MM.1S (cell line): ENCODE measurements at regions not wholly inside any gene's neighbourhood (a gene's known extent, or its start where the extent isn't known, plus 50 kb on each side); places are given as distances from the start of the nearest gene placed in this dataset.

Experiments used
- CTCF ChIP-seq: fragments of 300-600 bp; sonication (generic); IDR thresholded peaks from 2 replicates; pipeline ENCODE4 v1.5.1; 2016; ENCODE audit warnings: antibody characterized with exemption, low read length, mixed read lengths
- EZH2 ChIP-seq: fragments of 300-600 bp; sonication (generic); optimal IDR thresholded peaks from 2 replicates; pipeline ENCODE3; 2017; ENCODE audit warnings: low read depth, mild to moderate bottlenecking, antibody characterized with exemption, low read length, mixed read lengths
- EZH2phosphoT487 ChIP-seq: fragments of 300-600 bp; sonication (generic); IDR thresholded peaks from 2 replicates; pipeline ENCODE4 v1.6.1; 2018; ENCODE audit warnings: antibody characterized with exemption, low read length

- no peak for TF ChIP-seq CTCF
- no peak for TF ChIP-seq EZH2phosphoT487
- TF ChIP-seq EZH2 = no peak
These were observed 211.5 kb downstream of the PHLDA1 start for GRCh38 chr12:75820071-75820470.
